ENCODE measurements at regions not wholly inside any gene's neighbourhood (a gene's known extent, or its start where the extent isn't known, plus 50 kb on each side); places are given as distances from the start of the nearest gene placed in this dataset.
A peak's percentile ranks its signal among the peaks of the same experiment; 100 is the strongest.

DNA sequence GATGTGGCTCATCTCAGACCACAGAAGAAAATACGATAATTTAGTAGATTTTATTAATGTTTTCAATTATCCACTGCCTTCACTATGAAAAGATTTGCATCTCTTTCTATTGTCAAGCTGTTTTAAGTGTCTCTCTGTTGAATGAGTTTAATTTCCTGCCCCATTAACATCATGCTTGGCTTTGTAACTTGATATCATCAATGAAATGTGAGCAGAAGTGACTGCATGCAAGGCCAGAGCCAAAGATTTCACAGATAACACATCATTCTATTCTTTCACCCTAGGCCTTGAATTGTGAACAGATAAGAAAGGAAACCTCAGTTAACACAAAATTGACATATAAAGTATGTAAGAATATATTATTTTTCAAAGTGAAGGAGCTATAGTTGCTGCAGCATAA, 986.4 kb upstream of the CDH18 start:
- DNase-seq: no peak
- intact Hi-C loops (cut with DNase I): no loop called here
- H3K27me3 ChIP-seq: no peaks in the 10 kb centered on the region
- no peak overlapping the region for H3K27ac ChIP-seq
- no peaks in the 10 kb centered on the region for H3K36me3 ChIP-seq
- H3K4me3 ChIP-seq: no peak overlapping the region
- H3K9me3 ChIP-seq: no peaks in the 10 kb centered on the region
- WGBS, 3 donors: 84 to 86% (median 85%) methylated on average over 1 of the region's 1 CpG
- TF ChIP-seq, protein P1, sequence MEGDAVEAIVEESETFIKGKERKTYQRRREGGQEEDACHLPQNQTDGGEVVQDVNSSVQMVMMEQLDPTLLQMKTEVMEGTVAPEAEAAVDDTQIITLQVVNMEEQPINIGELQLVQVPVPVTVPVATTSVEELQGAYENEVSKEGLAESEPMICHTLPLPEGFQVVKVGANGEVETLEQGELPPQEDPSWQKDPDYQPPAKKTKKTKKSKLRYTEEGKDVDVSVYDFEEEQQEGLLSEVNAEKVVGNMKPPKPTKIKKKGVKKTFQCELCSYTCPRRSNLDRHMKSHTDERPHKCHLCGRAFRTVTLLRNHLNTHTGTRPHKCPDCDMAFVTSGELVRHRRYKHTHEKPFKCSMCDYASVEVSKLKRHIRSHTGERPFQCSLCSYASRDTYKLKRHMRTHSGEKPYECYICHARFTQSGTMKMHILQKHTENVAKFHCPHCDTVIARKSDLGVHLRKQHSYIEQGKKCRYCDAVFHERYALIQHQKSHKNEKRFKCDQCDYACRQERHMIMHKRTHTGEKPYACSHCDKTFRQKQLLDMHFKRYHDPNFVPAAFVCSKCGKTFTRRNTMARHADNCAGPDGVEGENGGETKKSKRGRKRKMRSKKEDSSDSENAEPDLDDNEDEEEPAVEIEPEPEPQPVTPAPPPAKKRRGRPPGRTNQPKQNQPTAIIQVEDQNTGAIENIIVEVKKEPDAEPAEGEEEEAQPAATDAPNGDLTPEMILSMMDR (IDR thresholded peaks at IDR 0.05): no peak
- TF ChIP-seq POLR2A (IDR thresholded peaks at IDR 0.05): no peak
- no peak for TF ChIP-seq EP300 (IDR thresholded peaks at IDR 0.05)
- H3K4me1 ChIP-seq (ENCODE audit: insufficient read depth): no peaks in the 10 kb centered on the region

- TF ChIP-seq EP300 (IDR thresholded peaks at IDR 0.05) (no peak), POLR2A (IDR thresholded peaks at IDR 0.05) (no peak)
- TF ChIP-seq, protein P1 (IDR thresholded peaks at IDR 0.05): no peak
- DNase-seq: peak; percentile 31 to 62 (median 47)
- H3K36me3 ChIP-seq: no peaks in the 10 kb centered on the region
- intact Hi-C loops (cut with DNase I): no loop called here
- no peak overlapping the region for H3K27ac ChIP-seq
- WGBS, 3 donors: 2 to 15% (median 8%) methylated on average over 7 of the region's 7 CpGs
- H3K4me3 ChIP-seq: no peak overlapping the region
- H3K4me1 ChIP-seq (ENCODE audit: insufficient read depth): no peaks in the 10 kb centered on the region
- H3K27me3 ChIP-seq: no peaks in the 10 kb centered on the region
- no peaks in the 10 kb centered on the region for H3K9me3 ChIP-seq
Observed at GRCh38 chr5:20972419-20972925, 984.5 kb upstream of the CDH18 start.

DNA sequence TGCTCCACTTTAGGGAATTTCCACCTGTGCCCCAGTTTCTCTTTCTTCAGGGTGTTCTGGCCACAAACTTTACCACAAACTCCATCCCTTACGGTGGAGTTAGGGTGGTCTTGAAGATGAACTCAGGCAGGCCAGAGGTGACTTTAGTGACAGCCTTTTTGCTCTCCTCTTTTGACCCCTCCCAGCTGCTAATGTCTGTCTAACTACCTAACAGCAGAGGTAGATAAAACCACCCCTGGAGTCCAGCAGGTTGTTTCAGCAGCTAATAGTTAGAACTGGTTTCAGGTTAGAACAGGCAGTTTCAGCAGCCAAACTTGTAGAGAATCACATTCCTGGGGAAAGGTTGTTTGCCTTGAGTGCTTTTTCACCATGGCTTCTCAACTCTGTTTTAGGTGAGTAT, 971.3 kb upstream of the CDH18 start:
- Histone ChIP-seq H3K9me3 (no peaks in the 10 kb centered on the region), H3K27me3 (no peaks in the 10 kb centered on the region), H3K36me3 (no peaks in the 10 kb centered on the region), H3K4me1 (ENCODE audit: insufficient read depth) (no peaks in the 10 kb centered on the region), H3K27ac (no peak overlapping the region), H3K4me3 (no peak overlapping the region)
- TF ChIP-seq EP300 (IDR thresholded peaks at IDR 0.05) (no peak), POLR2A (IDR thresholded peaks at IDR 0.05) (no peak)
- TF ChIP-seq, protein P1 (IDR thresholded peaks at IDR 0.05): no peak
- intact Hi-C loops (cut with DNase I): no loop called here
- no peak for DNase-seq
- 93 to 100% (median 97%) methylated on average over 1 of the region's 1 CpG for WGBS, 3 donors

GRCh38 chr5:20958641-20959040, 970.6 kb upstream of the CDH18 start:
- no peak overlapping the region for H3K4me3 ChIP-seq
- intact Hi-C loops (cut with DNase I): no loop called here
- WGBS, 3 donors: 87 to 93% (median 92%) methylated on average over 5 of the region's 5 CpGs
- TF ChIP-seq, protein P1 (IDR thresholded peaks at IDR 0.05): no peak
- TF ChIP-seq POLR2A (IDR thresholded peaks at IDR 0.05) (no peak), EP300 (IDR thresholded peaks at IDR 0.05) (no peak)
- no peaks in the 10 kb centered on the region for H3K27me3 ChIP-seq
- no peaks in the 10 kb centered on the region for H3K36me3 ChIP-seq
- H3K9me3 ChIP-seq: no peaks in the 10 kb centered on the region
- no peaks in the 10 kb centered on the region for H3K4me1 ChIP-seq (ENCODE audit: insufficient read depth)
- H3K27ac ChIP-seq: no peak overlapping the region
- DNase-seq: no peak
